NCI-H460 (cell line): ENCODE measurements at regions not wholly inside any gene's neighbourhood (a gene's known extent, or its start where the extent isn't known, plus 50 kb on each side); places are given as distances from the start of the nearest gene placed in this dataset.
"Not testable (repeated sequence)": the region's sequence is repeated elsewhere in the genome, so short reads cannot be mapped to it uniquely, and the experiment has no call there.

Experiments
- DNase-seq: peaks from one replicate; pipeline ENCODE4 v3.0.0-alpha.2; 2016; ENCODE audit warnings: low read depth; ENCODE audit errors: extremely low read depth

DNA sequence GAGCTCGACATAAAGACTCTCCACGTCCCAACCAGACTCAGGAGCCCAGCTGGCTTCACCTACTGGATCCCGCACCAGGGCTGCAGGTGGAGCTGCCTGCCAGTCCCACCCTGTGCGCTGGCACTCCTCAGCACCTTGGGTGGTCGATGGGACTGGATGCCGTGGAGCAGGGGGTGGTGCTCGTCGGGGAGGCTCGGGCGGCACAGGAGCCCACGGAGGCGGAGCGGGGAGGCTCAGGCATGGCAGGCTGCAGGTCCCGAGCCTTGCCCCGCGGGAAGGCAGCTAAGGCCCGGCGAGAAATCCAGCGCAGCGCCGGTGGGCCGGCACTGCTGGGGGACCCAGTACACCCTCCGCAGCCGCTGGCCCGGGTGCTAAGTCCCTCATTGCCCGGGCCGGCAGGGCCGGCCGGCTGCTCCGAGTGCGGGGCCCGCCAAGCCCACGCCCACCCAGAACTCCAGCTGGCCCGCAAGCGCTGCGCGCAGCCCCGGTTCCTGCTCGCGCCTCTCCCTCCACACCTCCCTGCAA is 1520.7 kb downstream of the SUCLG1 start:
- not testable (repeated sequence) for DNase-seq

DNA sequence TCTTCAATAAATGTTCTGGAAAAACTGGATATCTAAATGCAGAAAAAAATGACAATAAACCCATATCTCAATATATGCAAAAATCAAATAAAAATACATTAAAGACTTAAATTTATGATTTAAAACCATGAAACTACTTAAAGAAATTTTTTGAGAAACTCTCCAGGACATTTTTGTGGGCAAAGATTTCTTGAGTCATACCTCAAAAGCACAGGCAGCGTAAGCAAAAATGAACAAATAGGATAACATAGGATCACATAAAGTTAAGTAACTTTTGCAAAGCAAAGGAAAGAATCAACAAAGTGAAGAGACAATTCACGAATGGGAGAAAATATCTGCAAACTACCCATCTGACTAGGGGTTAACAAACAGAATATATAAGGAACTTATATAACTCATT is 1545.5 kb downstream of the SUCLG1 start:
- DNase-seq = no peak

DNA sequence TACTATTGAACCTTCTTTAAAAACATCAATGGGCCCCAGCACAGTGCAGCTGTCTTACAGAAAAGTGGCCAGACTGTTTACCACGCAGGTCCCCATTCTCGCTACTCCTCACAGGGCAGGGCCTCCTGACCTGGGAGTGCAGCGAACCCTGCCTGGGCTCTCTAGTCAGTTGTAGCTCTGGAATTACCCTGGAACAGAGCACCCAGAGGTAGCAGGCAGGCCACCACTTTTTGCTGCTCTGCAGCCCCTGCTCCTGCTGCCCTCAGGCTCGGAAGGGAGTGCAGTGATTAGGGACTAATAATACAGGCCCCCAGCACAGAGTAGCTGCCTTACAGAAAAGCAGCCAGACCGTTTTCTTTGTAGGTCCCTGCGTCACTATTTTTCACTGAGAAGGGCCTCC is 1563.0 kb downstream of the SUCLG1 start:
- no peak for DNase-seq

DNA sequence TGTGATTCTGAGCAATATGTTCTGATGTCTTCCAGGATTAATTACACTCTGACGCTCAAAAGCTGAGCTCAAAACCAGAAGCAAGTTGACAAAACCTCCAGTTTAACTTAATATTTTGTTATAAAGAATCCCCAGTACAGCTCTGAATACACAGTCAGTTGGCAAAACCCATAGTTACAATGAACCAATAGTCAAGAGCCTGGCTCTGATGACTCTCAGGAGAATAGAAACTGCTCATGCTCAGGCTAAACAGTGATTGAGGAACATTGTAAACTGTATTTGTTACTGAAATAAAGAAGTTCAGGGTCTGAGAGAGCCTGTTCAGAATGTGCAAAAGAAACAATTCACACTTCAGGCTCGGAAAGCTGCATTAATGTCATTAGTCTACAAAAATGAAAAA is 1565.9 kb downstream of the SUCLG1 start:
- DNase-seq = no peak

DNA sequence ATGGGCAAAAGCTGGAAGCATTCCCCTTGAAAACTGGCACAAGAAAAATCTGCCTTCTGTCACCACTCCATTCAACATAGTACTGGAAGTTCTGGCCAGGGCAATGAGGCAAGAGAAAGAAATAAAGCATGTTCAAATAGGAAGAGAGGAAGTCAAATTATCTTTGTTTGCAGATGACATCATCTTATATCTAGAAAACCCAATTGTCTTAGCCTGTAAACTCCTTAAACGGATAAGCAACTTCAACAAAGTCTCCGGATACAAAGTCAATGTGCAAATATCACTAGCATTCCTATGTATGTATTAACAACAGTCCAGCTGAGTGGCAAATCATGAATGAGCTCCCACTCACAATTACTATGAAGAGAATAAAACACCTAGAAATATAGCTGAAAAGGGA is 1579.3 kb downstream of the SUCLG1 start:
- no peak for DNase-seq

DNA sequence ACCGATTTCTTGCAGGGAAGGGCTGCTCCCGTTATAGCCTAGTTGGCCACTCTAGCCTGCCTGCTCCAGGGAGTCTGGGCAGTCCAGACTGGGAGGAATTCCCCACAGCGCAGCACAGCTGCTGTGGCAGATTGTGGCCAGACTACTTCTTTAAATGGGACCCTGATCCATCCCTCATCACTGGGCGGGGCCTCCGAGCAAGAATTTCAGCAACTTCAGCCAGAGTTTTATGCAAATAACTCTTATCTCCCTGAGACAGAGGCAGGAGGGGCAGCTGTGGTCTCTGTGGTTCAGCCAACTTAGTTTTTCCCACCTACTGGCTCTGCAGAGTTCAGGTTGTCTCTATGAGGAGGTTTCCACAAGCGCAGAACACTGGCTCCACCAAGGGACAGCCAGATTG is 1583.2 kb downstream of the SUCLG1 start:
- no peak for DNase-seq

DNA sequence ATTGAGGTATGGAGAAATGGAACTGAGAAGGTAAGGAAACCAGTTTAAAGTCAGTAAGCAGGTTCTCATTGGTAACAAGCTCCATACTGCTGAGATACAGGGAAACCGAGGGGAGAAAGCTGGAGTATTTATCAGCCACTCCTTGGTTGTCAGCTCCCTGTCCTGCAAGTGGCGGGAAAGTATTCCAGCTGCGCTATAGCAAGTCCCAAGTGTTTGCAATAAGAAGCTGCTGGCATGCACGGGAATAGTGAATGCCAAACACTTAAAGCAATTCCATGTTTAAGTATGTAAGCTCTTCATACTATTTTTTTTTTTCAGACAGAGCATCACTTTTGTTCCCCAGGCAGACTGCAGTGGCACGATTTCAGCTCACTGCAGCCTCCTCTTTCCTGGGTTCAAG is 1601.1 kb downstream of the SUCLG1 start:
- no peak for DNase-seq

DNA sequence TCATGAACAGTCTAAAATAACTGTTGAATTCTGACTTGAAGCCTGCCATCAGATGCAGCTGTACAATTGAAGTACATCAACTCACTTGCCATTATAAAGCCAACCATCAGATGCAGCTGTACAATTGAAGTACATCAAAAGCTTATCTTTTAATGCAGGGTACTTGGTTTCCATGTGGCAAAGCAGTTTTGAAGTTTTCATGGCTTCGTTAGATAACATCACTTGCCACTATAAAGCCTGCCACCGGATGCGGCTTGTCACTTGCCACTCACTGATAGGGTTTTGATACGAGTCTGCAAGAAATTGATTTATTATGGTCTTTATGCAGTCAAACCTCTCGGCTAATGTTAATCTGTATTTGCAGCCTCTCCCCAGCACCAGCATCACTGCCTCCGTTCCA is 1605.8 kb downstream of the SUCLG1 start:
- DNase-seq = no peak

DNA sequence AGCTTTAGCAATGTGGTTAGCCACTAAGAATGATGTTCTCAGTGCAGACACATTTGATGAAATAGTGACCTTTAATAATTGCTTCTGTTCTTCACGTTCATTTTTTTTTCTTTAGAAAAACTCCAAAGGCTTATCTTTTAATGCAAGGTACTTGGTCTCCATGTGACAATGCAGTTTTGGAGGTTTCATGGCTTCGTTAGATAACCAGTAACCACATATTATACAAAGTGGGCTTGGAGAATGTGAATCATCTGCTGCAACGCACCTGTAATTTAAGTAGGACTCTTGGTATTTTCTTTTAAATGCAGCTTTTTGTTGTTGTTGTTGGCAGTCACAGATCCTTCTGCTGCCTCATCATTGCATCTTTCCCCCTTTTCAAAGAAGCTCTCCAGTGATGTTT is 1606.3 kb downstream of the SUCLG1 start:
- DNase-seq = no peak

DNA sequence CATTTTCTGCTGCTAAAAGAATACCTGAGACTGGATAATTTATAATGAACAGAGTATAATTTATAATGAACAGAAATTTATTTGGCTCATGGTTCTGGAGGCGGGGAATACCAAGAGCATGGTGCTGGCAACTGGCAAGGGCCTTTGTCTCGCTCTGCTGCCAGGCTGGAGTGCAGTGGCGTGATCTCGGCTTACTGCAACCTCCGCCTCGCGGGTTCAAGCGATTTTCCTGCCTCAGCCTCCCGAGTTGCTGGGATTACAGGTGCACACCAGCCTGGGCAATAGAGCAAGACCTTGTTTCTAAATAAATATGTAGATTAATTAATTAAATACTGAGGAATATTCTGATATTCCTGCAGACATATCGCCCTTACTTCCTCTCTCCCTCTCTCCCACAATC is 1610.8 kb downstream of the SUCLG1 start:
- no peak for DNase-seq

DNA sequence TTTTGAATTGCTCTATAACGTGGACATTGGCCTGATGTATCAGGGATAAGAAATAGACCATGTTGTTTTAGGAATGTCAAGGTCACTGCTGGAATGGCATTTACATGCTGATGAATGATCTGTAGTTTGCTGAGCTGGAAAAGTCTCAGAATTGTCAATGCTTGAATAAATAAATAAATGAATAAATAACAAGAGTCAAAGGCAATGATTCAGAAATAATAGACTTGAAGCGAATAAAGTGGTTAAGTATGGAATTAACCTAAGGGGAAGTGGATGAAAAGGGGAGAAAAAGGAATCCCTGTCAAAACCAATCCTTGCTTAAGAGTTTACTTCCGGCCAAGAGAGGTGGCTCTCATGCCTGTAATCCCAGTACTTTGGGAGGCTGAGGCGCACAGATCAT is 1620.0 kb downstream of the SUCLG1 start:
- no peak for DNase-seq

DNA sequence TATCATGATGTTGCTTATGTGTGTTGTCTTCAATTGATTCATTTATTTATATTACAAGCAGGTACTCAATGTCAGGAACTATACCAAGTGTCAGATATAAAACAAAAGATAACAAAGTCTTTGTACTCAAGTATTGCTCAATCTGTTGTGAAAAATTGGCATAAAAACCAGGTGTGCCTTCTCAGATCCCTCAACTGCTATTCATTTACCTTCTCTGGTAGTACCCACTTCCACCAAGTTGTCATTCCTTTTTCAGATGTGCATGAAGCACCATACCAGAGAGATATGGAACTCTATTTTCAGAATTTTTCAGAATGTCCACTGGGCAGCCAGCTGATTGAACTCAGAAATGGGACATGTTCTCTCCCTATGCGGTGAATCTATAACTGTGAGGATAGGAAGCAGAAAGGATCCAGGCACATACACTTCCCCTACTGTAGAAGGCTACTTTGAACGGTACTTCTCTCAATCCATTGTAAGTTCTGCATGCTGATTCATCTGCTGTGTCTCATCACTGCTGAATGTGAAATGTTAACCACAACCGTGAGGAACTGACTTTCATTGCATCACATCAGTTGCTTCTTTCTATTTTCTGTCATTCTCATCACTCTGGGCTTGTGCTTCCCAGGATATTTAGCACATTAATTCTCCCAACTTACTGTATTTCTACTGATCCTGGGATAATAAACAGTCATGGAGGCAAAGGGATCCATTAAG is 1621.3 kb downstream of the SUCLG1 start:
- peak; percentile 76 for DNase-seq

DNA sequence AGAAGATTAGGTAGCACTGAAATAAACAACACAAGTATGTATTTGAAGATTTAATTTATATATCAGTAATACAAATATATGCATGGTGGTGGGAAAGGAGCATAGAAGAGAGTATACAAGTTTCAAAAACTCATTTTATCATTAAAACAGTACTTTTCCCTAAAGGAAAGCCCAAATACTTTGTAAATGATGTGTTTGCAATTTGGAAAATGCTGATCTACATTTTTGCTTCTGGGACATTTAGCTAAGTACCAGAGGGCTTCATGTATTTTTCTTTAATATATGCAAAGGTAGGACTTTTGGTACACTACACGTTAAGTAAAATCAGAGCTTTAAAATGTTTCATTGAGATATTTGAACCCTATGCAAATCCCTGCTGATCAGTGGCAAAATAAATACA is 1624.2 kb downstream of the SUCLG1 start:
- DNase-seq = no peak

DNA sequence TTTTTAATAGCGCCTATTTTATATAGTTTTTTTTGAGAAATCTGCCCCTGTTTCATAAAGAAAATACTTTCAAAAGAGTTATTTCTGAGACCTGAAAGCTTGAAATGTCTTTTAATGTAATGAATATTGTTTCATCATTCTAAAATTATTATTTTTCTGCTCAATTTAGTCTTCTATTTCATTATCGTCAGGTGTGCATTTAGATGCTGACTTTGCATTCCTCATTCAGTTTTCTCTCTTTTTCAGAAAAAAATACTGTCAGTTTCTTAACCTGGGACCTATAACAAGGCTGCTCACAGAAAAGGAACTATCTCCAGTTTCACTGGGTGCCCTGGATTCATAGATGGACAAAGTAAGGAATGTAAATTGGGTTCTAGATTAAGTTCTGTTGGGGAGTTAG is 1631.7 kb downstream of the SUCLG1 start:
- DNase-seq = no peak

DNA sequence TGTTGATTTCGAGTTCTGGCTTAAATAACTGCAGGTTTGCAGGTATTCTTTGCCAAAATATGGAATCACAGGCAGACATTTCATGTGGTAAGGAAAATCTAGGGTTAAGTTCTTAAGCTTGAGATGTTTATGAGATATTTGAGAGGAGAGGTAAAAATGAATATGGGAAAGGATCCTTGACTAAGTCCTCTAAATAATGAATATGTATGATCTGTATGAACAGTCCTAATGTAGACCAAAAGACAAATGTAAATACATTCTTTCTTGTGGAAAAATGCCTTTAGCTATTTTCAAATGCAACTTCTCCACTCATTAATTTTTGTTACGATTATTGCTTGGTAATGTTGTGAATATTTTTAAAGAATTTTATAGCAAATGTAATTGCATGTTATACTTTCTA is 1632.6 kb downstream of the SUCLG1 start:
- DNase-seq = no peak

DNA sequence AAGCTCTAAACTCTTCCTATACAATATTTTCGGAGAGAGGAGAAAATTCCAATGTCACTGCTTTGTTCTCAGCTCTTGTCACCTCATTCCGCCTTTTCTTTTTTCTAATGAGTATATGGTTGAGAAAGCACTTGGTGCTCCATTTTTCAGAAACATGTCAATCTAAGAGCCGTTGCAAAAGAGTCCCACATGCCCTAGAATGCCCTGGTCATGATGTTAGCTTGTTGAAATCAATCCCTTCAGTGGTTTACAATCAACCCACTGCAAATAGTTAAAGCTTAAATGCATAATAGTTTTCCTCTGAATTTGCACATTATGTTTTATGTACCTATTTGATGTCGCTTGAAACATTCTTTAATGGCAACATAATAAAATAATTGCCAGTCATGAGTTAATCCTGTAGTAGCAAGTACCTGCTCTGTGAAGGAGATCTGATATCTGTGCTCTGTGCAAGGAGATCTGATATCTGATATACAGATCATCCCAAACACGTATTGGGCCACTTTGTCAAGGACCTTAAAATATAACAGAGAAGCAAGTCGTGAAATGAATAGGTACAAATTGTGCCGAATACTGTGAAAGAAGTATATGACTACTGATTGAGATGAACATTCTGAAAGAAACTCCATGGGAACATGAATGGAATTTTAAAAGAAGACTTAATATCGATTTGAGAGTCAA is 1633.5 kb downstream of the SUCLG1 start:
- no peak for DNase-seq

DNA sequence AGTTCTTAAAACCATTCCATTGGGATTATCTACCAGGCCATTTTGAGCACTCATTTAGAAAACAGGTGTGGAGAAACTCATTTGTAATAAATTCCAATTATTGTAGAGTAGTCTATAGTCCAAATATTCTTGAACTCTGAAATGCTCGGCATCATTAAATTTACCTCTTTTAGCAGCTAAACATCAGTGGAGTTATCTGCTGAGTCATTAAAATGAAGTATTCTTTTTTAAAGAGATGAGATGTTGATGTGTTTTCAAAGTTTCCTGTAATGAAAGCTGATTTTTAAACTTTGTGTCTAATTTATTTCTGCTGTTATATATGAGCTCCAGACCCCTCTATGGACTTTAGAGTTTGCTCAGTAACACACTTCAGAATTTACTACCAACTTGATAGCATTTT is 1635.2 kb downstream of the SUCLG1 start:
- no peak for DNase-seq

DNA sequence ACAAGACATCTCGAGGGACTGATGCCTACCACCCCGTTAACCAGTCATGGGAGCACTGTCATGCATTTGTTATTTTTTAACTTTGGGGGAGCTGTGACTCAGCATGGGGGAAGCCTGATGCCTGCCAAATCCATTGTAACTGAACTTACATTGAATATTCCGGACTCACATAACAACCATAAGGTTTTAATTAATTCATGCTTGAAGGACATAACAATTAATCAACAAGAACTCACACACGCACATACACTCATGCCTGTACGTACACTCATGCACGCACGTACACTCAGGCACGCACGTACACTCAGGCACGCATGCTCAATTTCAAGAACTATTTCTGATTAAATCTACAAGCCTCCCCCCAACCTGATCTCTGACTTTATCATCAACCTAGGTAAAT is 1639.1 kb downstream of the SUCLG1 start:
- no peak for DNase-seq

DNA sequence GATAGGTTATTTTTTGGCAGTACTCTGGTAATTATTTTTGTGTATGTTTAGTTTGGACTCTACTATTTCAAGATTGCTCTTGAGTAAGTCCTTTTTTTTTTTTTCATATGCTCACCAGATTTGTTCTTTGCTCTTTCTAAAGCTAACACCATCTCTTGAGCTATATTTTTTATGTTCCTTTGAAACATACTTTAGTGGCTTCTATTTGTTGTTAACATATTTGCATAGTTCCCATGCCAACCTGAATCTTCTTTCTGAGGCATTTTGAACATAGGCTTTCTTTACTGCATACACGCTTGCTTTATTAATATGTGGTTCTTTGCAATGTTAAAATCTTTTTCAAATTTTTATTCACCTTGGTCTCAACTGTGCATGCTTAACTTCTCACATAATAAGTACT is 1644.9 kb downstream of the SUCLG1 start:
- no peak for DNase-seq

DNA sequence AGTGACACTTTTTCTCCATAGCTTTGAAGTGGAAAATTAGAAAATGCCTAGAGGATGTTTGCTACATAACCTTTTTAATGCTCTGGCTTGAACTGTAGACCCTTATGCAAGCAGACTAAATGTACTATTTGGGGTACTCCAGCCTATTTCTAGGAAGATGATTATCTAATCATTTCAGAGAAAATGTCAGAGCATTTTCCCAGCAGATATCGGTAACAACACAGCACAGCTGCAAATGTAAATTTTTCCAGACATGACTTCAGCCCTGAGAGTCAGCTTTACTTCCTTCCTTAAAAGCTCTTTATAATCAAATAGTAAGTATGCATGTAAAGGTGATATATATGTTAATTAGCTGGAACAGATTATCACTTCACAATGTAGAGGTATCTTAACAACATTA is 1647.1 kb downstream of the SUCLG1 start:
- no peak for DNase-seq

DNA sequence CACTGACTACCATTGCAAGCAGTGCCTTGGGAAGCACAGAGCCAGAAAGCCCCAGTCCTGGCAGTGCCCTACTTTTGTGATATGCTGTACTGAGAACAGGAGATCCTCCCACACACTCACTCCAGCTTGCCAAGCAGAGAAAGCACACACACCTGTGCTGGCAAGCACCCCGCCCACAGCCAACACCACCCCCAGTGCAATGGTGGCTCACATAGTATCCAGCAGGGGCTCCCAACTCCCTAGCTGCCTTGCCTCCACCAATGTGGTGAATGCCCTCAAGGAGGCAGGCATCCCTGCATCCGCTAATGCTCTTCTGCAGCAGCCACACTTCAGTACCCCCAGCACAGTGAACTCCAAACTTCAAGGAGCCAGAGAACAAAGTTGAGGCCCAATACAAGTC is 1655.8 kb downstream of the SUCLG1 start:
- DNase-seq = no peak

DNA sequence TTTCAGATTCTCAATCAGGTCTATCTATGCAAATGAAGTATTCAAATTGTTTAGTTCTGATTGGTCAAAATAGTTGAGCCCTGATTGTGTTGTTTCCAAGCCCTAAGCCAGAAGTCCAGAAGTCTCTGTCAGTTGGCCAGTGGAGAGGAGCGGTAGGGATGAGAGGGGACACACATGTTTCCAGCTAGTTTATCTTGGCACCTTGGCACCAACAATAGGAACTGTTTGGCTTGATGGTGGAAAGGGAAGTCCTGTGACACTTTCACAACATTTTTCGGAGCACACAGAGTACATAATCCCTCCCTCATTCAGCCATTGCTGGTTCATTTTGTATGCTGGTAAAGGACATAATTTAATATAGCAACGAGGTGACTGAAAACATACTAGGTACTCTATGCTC is 1661.6 kb downstream of the SUCLG1 start:
- DNase-seq = no peak
